Ascending aorta (tissue), 2 donors: ENCODE measurements at regions not wholly inside any gene's neighbourhood (a gene's known extent, or its start where the extent isn't known, plus 50 kb on each side); places are given as distances from the start of the nearest gene placed in this dataset.

Source experiments
- DNase-seq, 2 donors: peaks; one replicate each; pipeline ENCODE4 v3.0.0-alpha.2; 2019; ENCODE audit warnings: low spot score in 2 of 2
- H3K27ac ChIP-seq, 2 donors: fragments of 200-600 bp; sonication (generic); one replicate each; pipeline ENCODE4 v1.5.1; 2016 to 2017; ENCODE audit warnings: mild to moderate bottlenecking in 1 of 2
- H3K27me3 ChIP-seq: fragments of 200-600 bp; sonication (generic); one replicate; pipeline ENCODE4 v1.5.1; 2017
- H3K36me3 ChIP-seq, 2 donors: fragments of 200-600 bp; sonication (generic); one replicate each; pipeline ENCODE4 v1.5.1; 2016
- H3K4me1 ChIP-seq, 2 donors: fragments of 200-600 bp; sonication (generic); one replicate each; pipeline ENCODE4 v1.5.1; 2016 to 2017; ENCODE audit warnings: mild to moderate bottlenecking in 1 of 2
- H3K4me3 ChIP-seq, 2 donors: fragments of 200-600 bp; sonication (generic); one replicate each; pipeline ENCODE4 v1.5.1; 2016 to 2017; ENCODE audit warnings: mild to moderate bottlenecking in 1 of 2
- H3K9me3 ChIP-seq, 2 donors: fragments of 200-600 bp; sonication (generic); one replicate each; pipeline ENCODE4 v1.5.1; 2016
- intact Hi-C: fragments of 100-400 bp; cut with DNase I; formaldehyde crosslinking; loops from one replicate; pipeline ENCODE4 v1.15.1; 2023
- TF ChIP-seq, protein P1 (sequence below), 3 experiments: fragments of 200-600 bp in 2 of 3; fragments of 450-650 bp in 1 of 3; sonication (generic) in 2 of 3; IDR thresholded peaks; one replicate each; pipeline ENCODE4 v1.5.1; 2016 to 2019; ENCODE audit warnings: antibody characterized with exemption in 3 of 3, mild to moderate bottlenecking in 1 of 3, moderate library complexity in 1 of 3

DNA sequence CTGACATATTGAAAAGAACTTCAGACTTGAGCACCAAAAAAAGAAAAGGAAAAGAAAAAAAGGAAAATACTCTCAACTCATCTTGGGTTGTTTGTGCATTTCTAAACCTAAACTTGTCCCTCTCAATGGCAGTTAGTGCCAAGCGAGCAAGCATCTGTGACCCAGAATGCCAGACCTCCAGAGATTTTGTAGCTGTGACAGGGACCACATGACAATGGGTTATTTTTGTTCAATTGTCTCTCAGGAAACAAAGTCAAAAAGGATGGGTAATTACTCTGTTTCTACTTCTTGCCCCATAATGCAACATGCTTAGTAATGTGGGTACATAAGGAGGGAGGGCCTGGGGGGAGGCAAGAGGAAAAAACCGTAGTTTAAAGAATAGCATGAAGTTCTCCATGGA lies 285.7 kb upstream of the RTL1 start:
- H3K36me3 ChIP-seq: no peaks in the 10 kb centered on the region
- intact Hi-C loops: no loop called here
- no peak for DNase-seq
- H3K27ac ChIP-seq: no peak overlapping the region
- H3K4me3 ChIP-seq: no peak overlapping the region
- no peaks in the 10 kb centered on the region for H3K9me3 ChIP-seq
- no peaks in the 10 kb centered on the region for H3K4me1 ChIP-seq
- TF ChIP-seq, protein P1, sequence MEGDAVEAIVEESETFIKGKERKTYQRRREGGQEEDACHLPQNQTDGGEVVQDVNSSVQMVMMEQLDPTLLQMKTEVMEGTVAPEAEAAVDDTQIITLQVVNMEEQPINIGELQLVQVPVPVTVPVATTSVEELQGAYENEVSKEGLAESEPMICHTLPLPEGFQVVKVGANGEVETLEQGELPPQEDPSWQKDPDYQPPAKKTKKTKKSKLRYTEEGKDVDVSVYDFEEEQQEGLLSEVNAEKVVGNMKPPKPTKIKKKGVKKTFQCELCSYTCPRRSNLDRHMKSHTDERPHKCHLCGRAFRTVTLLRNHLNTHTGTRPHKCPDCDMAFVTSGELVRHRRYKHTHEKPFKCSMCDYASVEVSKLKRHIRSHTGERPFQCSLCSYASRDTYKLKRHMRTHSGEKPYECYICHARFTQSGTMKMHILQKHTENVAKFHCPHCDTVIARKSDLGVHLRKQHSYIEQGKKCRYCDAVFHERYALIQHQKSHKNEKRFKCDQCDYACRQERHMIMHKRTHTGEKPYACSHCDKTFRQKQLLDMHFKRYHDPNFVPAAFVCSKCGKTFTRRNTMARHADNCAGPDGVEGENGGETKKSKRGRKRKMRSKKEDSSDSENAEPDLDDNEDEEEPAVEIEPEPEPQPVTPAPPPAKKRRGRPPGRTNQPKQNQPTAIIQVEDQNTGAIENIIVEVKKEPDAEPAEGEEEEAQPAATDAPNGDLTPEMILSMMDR (IDR thresholded peaks at IDR 0.05): no peak
- no peaks in the 10 kb centered on the region for H3K27me3 ChIP-seq

DNA sequence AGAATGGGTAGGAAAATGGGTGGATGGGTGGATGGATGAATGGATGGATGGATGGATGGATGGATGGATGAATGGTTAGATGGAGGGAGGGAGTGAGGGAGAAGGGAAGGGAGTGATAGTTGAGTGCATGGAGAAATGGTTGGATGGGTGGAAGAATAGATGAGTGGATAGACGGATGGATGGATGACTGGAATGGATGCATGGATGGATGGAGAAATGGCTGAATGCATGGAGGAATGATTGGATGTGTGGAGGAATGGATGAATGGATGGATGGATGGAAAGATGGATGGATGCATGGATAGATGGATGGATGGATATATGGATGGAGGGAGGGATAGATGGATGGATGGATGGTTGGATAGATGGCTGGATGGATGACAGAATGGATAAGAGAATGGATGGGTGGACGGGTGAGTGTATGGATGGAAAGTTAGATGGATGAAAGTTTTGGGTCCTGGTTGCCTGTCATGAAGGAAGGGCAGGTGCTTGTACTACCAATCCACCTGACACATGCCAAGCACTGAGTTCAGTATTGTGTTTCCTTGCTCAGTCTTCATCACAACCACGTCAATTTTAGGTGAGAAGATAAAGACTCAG lies 286.5 kb upstream of the RTL1 start:
- Histone ChIP-seq H3K4me3 (no peak overlapping the region), H3K27me3 (no peaks in the 10 kb centered on the region), H3K27ac (no peak overlapping the region), H3K36me3 (no peaks in the 10 kb centered on the region), H3K9me3 (no peaks in the 10 kb centered on the region), H3K4me1 (no peaks in the 10 kb centered on the region)
- intact Hi-C loops: no loop called here
- TF ChIP-seq, protein P1 (IDR thresholded peaks at IDR 0.05): no peak
- no peak for DNase-seq

DNA sequence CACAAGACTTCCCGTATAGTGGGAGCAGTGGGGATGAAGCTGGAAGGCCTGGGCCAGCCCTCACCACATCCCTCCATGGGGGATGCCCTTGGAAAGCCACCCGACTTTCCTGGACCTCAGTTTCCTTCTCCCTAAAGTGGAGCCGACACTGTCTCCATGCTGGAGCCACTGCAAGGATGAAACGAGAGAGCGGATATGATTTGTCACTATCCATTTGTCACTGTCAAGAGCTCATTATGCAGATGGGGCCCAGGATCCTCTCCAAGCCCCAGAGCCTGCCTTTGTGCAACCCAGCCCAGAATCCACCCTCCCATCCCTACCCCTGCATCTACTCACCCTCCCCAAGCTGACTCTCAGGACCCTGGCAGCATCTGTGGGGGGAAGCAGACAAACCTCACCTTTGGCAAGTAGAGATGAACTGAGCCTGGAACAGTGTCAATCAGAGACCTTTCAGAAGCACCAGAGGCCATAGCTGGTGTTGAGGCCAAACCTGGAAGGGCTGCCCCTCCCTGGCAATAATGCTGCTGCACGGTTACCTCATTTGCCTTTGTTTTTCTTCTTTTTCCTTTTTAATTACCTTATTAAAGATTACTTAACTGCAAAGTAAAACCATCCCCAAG lies 287.7 kb upstream of the RTL1 start:
- H3K27me3 ChIP-seq: no peaks in the 10 kb centered on the region
- H3K4me3 ChIP-seq: no peak overlapping the region
- intact Hi-C loops: no loop called here
- H3K36me3 ChIP-seq: no peaks in the 10 kb centered on the region
- H3K4me1 ChIP-seq: no peaks in the 10 kb centered on the region
- H3K27ac ChIP-seq: no peak overlapping the region
- DNase-seq: peak in 1 of 2 donors; percentile 2
- H3K9me3 ChIP-seq: no peaks in the 10 kb centered on the region
- TF ChIP-seq, protein P1 (IDR thresholded peaks at IDR 0.05): no peak

DNA sequence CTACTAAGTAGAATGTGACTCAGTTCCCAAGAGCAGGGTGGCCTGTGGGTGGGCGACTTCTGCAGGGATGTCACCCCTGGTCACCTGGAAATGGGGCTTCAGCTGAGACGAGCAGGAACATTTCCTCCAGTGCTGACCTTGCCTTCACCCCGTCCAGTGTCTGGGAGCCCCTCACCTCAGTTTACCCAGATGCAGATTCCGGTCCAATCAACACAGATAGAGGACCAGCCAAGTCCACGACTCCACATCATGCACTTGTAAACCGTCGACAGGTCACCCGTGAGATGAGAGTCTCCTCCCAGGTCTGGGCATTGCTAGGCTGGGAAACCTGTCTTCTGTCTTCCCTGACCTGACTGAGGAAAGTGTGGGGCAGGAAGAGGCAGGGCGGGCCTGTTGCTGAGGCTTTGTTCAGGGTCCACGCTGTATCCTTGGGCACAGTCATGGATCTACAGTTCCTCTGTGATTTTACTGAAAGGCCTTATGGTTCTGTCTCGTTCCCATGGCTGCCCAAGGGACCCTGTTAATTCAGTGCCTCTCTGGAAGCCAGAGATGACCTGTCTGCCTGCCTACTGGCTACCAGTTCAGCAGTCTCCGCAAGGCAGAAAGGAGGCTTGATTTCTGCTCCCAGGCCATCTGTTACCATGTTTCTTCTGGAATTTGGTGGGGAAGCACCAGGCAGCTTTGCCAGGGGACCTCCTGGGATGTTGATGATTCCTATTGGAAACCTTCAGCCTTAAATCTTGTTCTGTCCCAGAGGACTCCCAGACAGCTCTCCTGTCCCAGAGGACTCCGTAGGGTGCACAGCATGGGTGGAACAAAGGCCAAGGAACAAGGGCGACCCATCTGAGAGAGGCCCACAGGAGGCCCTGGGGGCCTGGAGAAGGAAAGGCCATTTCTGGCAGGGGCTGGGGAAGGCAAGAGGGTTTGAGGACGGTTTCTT lies 288.5 kb upstream of the RTL1 start:
- no peaks in the 10 kb centered on the region for H3K36me3 ChIP-seq
- no peak overlapping the region for H3K4me3 ChIP-seq
- H3K27ac ChIP-seq: no peak overlapping the region
- TF ChIP-seq, protein P1 (IDR thresholded peaks at IDR 0.05): no peak
- H3K27me3 ChIP-seq: no peaks in the 10 kb centered on the region
- intact Hi-C loops: no loop called here
- no peaks in the 10 kb centered on the region for H3K4me1 ChIP-seq
- peak in 1 of 2 donors; percentile 52 for DNase-seq
- no peaks in the 10 kb centered on the region for H3K9me3 ChIP-seq

DNA sequence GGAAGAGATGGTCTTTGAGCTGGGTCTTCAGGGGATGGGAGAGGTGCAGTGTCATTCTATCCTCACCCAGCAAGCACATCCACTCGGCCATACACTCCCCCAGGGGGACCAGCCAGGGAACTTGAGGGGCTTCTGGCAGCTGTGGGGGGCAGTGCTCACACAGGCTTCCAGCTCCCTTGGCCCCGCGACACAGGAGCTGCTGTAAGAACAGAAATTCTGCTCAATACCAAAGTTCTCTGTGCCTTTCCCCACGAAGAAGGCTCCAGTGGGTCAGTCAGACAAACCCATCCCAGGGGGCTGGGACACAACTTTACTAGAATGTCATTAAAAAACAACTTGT lies 289.1 kb upstream of the RTL1 start:
- DNase-seq: peak in 1 of 2 donors; percentile 25
- no peak overlapping the region for H3K4me3 ChIP-seq
- TF ChIP-seq, protein P1 (IDR thresholded peaks at IDR 0.05): no peak
- no peak overlapping the region for H3K27ac ChIP-seq
- H3K9me3 ChIP-seq: no peaks in the 10 kb centered on the region
- intact Hi-C loops: no loop called here
- H3K36me3 ChIP-seq: no peaks in the 10 kb centered on the region
- no peaks in the 10 kb centered on the region for H3K4me1 ChIP-seq
- no peaks in the 10 kb centered on the region for H3K27me3 ChIP-seq
